GM19043 (cell line): ENCODE measurements at regions not wholly inside any gene's neighbourhood (a gene's known extent, or its start where the extent isn't known, plus 50 kb on each side); places are given as distances from the start of the nearest gene placed in this dataset.
"Not testable (repeated sequence)": the region's sequence is repeated elsewhere in the genome, so short reads cannot be mapped to it uniquely, and the experiment has no call there.

ENCODE experiments used
- ATAC-seq: cut with Tn5 transposase; IDR thresholded peaks from one replicate; pipeline ENCODE4 v1.9.1; 2021; ENCODE audit warnings: low read depth; ENCODE audit not compliant: unreplicated experiment

- no peak for ATAC-seq
Observed at GRCh38 chr5:91521334-91521733, 138.2 kb upstream of the ARRDC3 start.

GRCh38 chr5:91514400-91514799 lies 131.3 kb upstream of the ARRDC3 start:
- no peak for ATAC-seq

- ATAC-seq = no peak
Observed at GRCh38 chr5:91503321-91503720, 120.2 kb upstream of the ARRDC3 start.

- no peak for ATAC-seq
Observed at GRCh38 chr5:91500758-91501157, 117.6 kb upstream of the ARRDC3 start.

GRCh38 chr5:91499943-91500531 lies 116.9 kb upstream of the ARRDC3 start:
- no peak for ATAC-seq

GRCh38 chr5:91495699-91496098 lies 112.6 kb upstream of the ARRDC3 start:
- ATAC-seq = no peak

GRCh38 chr5:91494447-91494996 lies 111.4 kb upstream of the ARRDC3 start:
- ATAC-seq = no peak

- ATAC-seq = no peak
Observed at GRCh38 chr5:91493086-91493485, 110.0 kb upstream of the ARRDC3 start.

GRCh38 chr5:91491229-91491628 lies 108.1 kb upstream of the ARRDC3 start:
- no peak for ATAC-seq

- ATAC-seq = no peak
Observed at GRCh38 chr5:91490316-91490715, 107.2 kb upstream of the ARRDC3 start.

GRCh38 chr5:91487420-91487819 lies 104.3 kb upstream of the ARRDC3 start:
- ATAC-seq = no peak

GRCh38 chr5:91486638-91487037 lies 103.5 kb upstream of the ARRDC3 start:
- no peak for ATAC-seq

- no peak for ATAC-seq
Observed at GRCh38 chr5:91484662-91485061, 101.5 kb upstream of the ARRDC3 start.

GRCh38 chr5:91479376-91479775 lies 96.3 kb upstream of the ARRDC3 start:
- not testable (repeated sequence) for ATAC-seq

- no peak for ATAC-seq
Observed at GRCh38 chr5:91478096-91478495, 95.0 kb upstream of the ARRDC3 start.

GRCh38 chr5:91477408-91477807 lies 94.3 kb upstream of the ARRDC3 start:
- ATAC-seq = no peak

GRCh38 chr5:91474201-91474600 lies 91.1 kb upstream of the ARRDC3 start:
- ATAC-seq = no peak

- no peak for ATAC-seq
Observed at GRCh38 chr5:91472631-91473030, 89.5 kb upstream of the ARRDC3 start.

- no peak for ATAC-seq
Observed at GRCh38 chr5:91469517-91470165, 86.5 kb upstream of the ARRDC3 start.

GRCh38 chr5:91468651-91469422 lies 85.7 kb upstream of the ARRDC3 start:
- ATAC-seq = no peak

- ATAC-seq = no peak
Observed at GRCh38 chr5:91464886-91465646, 81.9 kb upstream of the ARRDC3 start.
